Effector memory CD4-positive, alpha-beta T cell (primary cell): ENCODE measurements at regions not wholly inside any gene's neighbourhood (a gene's known extent, or its start where the extent isn't known, plus 50 kb on each side); places are given as distances from the start of the nearest gene placed in this dataset.

Source experiments
- DNase-seq, 3 donors: peaks; one replicate each; pipeline ENCODE4 v3.0.0-alpha.2; 2020
- H3K27ac ChIP-seq: 2 replicates; pipeline ENCODE4 v1.7.0; 2013; ENCODE audit warnings: mild to moderate bottlenecking, low read length, moderate library complexity; ENCODE audit not compliant: insufficient read depth, poor library complexity, severe bottlenecking
- H3K27me3 ChIP-seq: replicated peaks from 2 replicates; pipeline ENCODE4 v1.7.0; 2013; ENCODE audit warnings: mild to moderate bottlenecking, low read length; ENCODE audit not compliant: insufficient read depth, control insufficient read depth, poor library complexity, severe bottlenecking
- H3K36me3 ChIP-seq: 2 replicates; pipeline ENCODE4 v1.7.0; 2013; ENCODE audit warnings: mild to moderate bottlenecking, low read length, moderate library complexity; ENCODE audit not compliant: control insufficient read depth, insufficient read depth
- H3K4me1 ChIP-seq: 2 replicates; pipeline ENCODE4 v1.7.0; 2013; ENCODE audit warnings: low read length, mild to moderate bottlenecking; ENCODE audit not compliant: control insufficient read depth, insufficient read depth, poor library complexity, severe bottlenecking
- H3K4me3 ChIP-seq: 2 replicates; pipeline ENCODE4 v1.7.0; 2013; ENCODE audit warnings: low read length, low read depth, mild to moderate bottlenecking; ENCODE audit not compliant: insufficient read depth, poor library complexity, severe bottlenecking
- H3K9me3 ChIP-seq: 2 replicates; pipeline ENCODE4 v1.7.0; 2013; ENCODE audit warnings: mild to moderate bottlenecking, low read length, moderate library complexity; ENCODE audit not compliant: control insufficient read depth

- no peak overlapping the region for H3K27ac ChIP-seq
- H3K4me1 ChIP-seq, result no peaks in the 10 kb centered on the region
- no peak for DNase-seq
- no peak overlapping the region for H3K4me3 ChIP-seq
- no peaks in the 10 kb centered on the region for H3K36me3 ChIP-seq
- H3K9me3 ChIP-seq, result no peaks in the 10 kb centered on the region
- no peaks in the 10 kb centered on the region for H3K27me3 ChIP-seq
These were observed 72.8 kb upstream of the BRD7 start for GRCh38 chr16:50441486-50442157.

- H3K4me1 ChIP-seq, result no peaks in the 10 kb centered on the region
- DNase-seq, result no peak
- H3K9me3 ChIP-seq, result no peaks in the 10 kb centered on the region
- H3K36me3 ChIP-seq, result no peaks in the 10 kb centered on the region
- H3K27ac ChIP-seq, result no peak overlapping the region
- H3K4me3 ChIP-seq, result no peak overlapping the region
- no peaks in the 10 kb centered on the region for H3K27me3 ChIP-seq
These were observed 72.2 kb upstream of the BRD7 start for GRCh38 chr16:50440991-50441390.

GRCh38 chr16:50440531-50440930 is 71.7 kb upstream of the BRD7 start:
- Histone ChIP-seq H3K4me1 (no peaks in the 10 kb centered on the region), H3K36me3 (no peaks in the 10 kb centered on the region), H3K27ac (no peak overlapping the region), H3K27me3 (no peaks in the 10 kb centered on the region), H3K4me3 (no peak overlapping the region), H3K9me3 (no peaks in the 10 kb centered on the region)
- no peak for DNase-seq

GRCh38 chr16:50437769-50438437 is 69.1 kb upstream of the BRD7 start:
- Histone ChIP-seq H3K27ac (no peak overlapping the region), H3K36me3 (no peaks in the 10 kb centered on the region), H3K27me3 (peaks cover 2% of the 10 kb centered on the region), H3K4me1 (no peaks in the 10 kb centered on the region), H3K4me3 (no peak overlapping the region), H3K9me3 (no peaks in the 10 kb centered on the region)
- no peak for DNase-seq

GRCh38 chr16:50436271-50436670 is 67.5 kb upstream of the BRD7 start:
- H3K27me3 ChIP-seq, result peaks cover 2% of the 10 kb centered on the region

GRCh38 chr16:50434872-50435478 is 66.2 kb upstream of the BRD7 start:
- H3K9me3 ChIP-seq, result no peaks in the 10 kb centered on the region
- no peak overlapping the region for H3K4me3 ChIP-seq
- H3K36me3 ChIP-seq, result no peaks in the 10 kb centered on the region
- DNase-seq, result no peak
- H3K27ac ChIP-seq, result no peak overlapping the region
- peaks cover 2% of the 10 kb centered on the region for H3K27me3 ChIP-seq
- no peaks in the 10 kb centered on the region for H3K4me1 ChIP-seq

More at GRCh38 chr16:50436271-50436670, 67.5 kb upstream of the BRD7 start:
- DNase-seq, result no peak
- no peaks in the 10 kb centered on the region for H3K9me3 ChIP-seq
- no peak overlapping the region for H3K4me3 ChIP-seq
- no peaks in the 10 kb centered on the region for H3K4me1 ChIP-seq
- H3K36me3 ChIP-seq, result no peaks in the 10 kb centered on the region
- no peak overlapping the region for H3K27ac ChIP-seq

GRCh38 chr16:50430076-50430475 is 61.3 kb upstream of the BRD7 start:
- Histone ChIP-seq H3K9me3 (no peaks in the 10 kb centered on the region), H3K4me1 (no peaks in the 10 kb centered on the region), H3K27me3 (peaks cover 2% of the 10 kb centered on the region), H3K4me3 (no peak overlapping the region), H3K27ac (no peak overlapping the region), H3K36me3 (no peaks in the 10 kb centered on the region)
- DNase-seq, result no peak

GRCh38 chr16:50428742-50429141 is 60.0 kb upstream of the BRD7 start:
- Histone ChIP-seq H3K27ac (no peak overlapping the region), H3K36me3 (no peaks in the 10 kb centered on the region)
- no peak for DNase-seq

GRCh38 chr16:50428116-50428515 is 59.3 kb upstream of the BRD7 start:
- Histone ChIP-seq H3K9me3 (no peaks in the 10 kb centered on the region), H3K4me3 (no peak overlapping the region), H3K27me3 (peaks cover under 1% of the 10 kb centered on the region), H3K4me1 (no peaks in the 10 kb centered on the region), H3K36me3 (no peaks in the 10 kb centered on the region), H3K27ac (no peak overlapping the region)
- DNase-seq, result no peak

More at GRCh38 chr16:50428742-50429141, 60.0 kb upstream of the BRD7 start:
- Histone ChIP-seq H3K4me3 (no peak overlapping the region), H3K27me3 (peaks cover 2% of the 10 kb centered on the region), H3K9me3 (no peaks in the 10 kb centered on the region), H3K4me1 (no peaks in the 10 kb centered on the region)

GRCh38 chr16:50427107-50427506 is 58.3 kb upstream of the BRD7 start:
- no peak overlapping the region for H3K27ac ChIP-seq
- no peaks in the 10 kb centered on the region for H3K9me3 ChIP-seq
- H3K4me1 ChIP-seq, result no peaks in the 10 kb centered on the region
- no peak for DNase-seq
- H3K4me3 ChIP-seq, result no peak overlapping the region
- H3K36me3 ChIP-seq, result no peaks in the 10 kb centered on the region
- no peaks in the 10 kb centered on the region for H3K27me3 ChIP-seq
